ENCODE measurements at regions not wholly inside any gene's neighbourhood (a gene's known extent, or its start where the extent isn't known, plus 50 kb on each side); places are given as distances from the start of the nearest gene placed in this dataset.

- TF ChIP-seq EZH2 (IDR thresholded peaks at IDR 0.05; ENCODE audit: borderline replicate concordance, low read length), result no peak
- TF ChIP-seq, protein P1, sequence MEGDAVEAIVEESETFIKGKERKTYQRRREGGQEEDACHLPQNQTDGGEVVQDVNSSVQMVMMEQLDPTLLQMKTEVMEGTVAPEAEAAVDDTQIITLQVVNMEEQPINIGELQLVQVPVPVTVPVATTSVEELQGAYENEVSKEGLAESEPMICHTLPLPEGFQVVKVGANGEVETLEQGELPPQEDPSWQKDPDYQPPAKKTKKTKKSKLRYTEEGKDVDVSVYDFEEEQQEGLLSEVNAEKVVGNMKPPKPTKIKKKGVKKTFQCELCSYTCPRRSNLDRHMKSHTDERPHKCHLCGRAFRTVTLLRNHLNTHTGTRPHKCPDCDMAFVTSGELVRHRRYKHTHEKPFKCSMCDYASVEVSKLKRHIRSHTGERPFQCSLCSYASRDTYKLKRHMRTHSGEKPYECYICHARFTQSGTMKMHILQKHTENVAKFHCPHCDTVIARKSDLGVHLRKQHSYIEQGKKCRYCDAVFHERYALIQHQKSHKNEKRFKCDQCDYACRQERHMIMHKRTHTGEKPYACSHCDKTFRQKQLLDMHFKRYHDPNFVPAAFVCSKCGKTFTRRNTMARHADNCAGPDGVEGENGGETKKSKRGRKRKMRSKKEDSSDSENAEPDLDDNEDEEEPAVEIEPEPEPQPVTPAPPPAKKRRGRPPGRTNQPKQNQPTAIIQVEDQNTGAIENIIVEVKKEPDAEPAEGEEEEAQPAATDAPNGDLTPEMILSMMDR (IDR thresholded peaks at IDR 0.05; ENCODE audit: low read length), result no peak
- Histone ChIP-seq H3K4me3 (ENCODE audit: low read depth, low read length, poor library complexity, severe bottlenecking) (no peak overlapping the region), H3K9me2 (ENCODE audit: low read depth, low read length) (no peaks in the 10 kb centered on the region), H3K27ac (ENCODE audit: low read depth, low read length, poor library complexity, severe bottlenecking) (no peak overlapping the region), H3K4me1 (ENCODE audit: insufficient read depth, low read length, severe bottlenecking) (no peaks in the 10 kb centered on the region), H3F3A (ENCODE audit: insufficient read depth, low read length) (no peaks in the 10 kb centered on the region), H2AFZ (ENCODE audit: low read length) (no peak overlapping the region), H3K4me2 (ENCODE audit: low read length) (no peak overlapping the region), H3K9ac (ENCODE audit: low read length) (no peak overlapping the region), H3K27me3 (ENCODE audit: insufficient read depth, low read length) (no peaks in the 10 kb centered on the region), H3K36me3 (ENCODE audit: insufficient read depth, low read length) (no peaks in the 10 kb centered on the region), H3K79me2 (ENCODE audit: insufficient read depth, low read length) (no peaks in the 10 kb centered on the region), H4K20me1 (ENCODE audit: insufficient read depth, low read length) (no peaks in the 10 kb centered on the region), H3K9me3 (ENCODE audit: low read length) (no peaks in the 10 kb centered on the region)
Observed at GRCh38 chr14:48842785-48843184, 743.4 kb downstream of the RPS29 start.

- H4K20me1 ChIP-seq (ENCODE audit: insufficient read depth, low read length), result no peaks in the 10 kb centered on the region
Observed at GRCh38 chr14:48826058-48826457, 760.1 kb downstream of the RPS29 start.

GRCh38 chr14:48814562-48814961 is 771.6 kb downstream of the RPS29 start:
- Histone ChIP-seq H3K36me3 (ENCODE audit: insufficient read depth, low read length) (no peaks in the 10 kb centered on the region), H3F3A (ENCODE audit: insufficient read depth, low read length) (no peaks in the 10 kb centered on the region), H2AFZ (ENCODE audit: low read length) (no peak overlapping the region), H3K4me1 (ENCODE audit: insufficient read depth, low read length, severe bottlenecking) (no peaks in the 10 kb centered on the region), H3K27me3 (ENCODE audit: insufficient read depth, low read length) (no peaks in the 10 kb centered on the region), H3K4me3 (ENCODE audit: low read depth, low read length, poor library complexity, severe bottlenecking) (no peak overlapping the region), H3K9me3 (ENCODE audit: low read length) (no peaks in the 10 kb centered on the region), H3K9ac (ENCODE audit: low read length) (no peak overlapping the region), H3K4me2 (ENCODE audit: low read length) (no peak overlapping the region), H3K79me2 (ENCODE audit: insufficient read depth, low read length) (no peaks in the 10 kb centered on the region), H4K20me1 (ENCODE audit: insufficient read depth, low read length) (no peaks in the 10 kb centered on the region), H3K9me2 (ENCODE audit: low read depth, low read length) (no peaks in the 10 kb centered on the region), H3K27ac (ENCODE audit: low read depth, low read length, poor library complexity, severe bottlenecking) (no peak overlapping the region)
- TF ChIP-seq, protein P1 (IDR thresholded peaks at IDR 0.05; ENCODE audit: low read length), result no peak
- no peak for TF ChIP-seq EZH2 (IDR thresholded peaks at IDR 0.05; ENCODE audit: borderline replicate concordance, low read length)

More at GRCh38 chr14:48826058-48826457, 760.1 kb downstream of the RPS29 start:
- no peaks in the 10 kb centered on the region for H3K27me3 ChIP-seq (ENCODE audit: insufficient read depth, low read length)
- H3K4me2 ChIP-seq (ENCODE audit: low read length), result no peak overlapping the region
- H2AFZ ChIP-seq (ENCODE audit: low read length), result no peak overlapping the region
- no peak for TF ChIP-seq EZH2 (IDR thresholded peaks at IDR 0.05; ENCODE audit: borderline replicate concordance, low read length)
- TF ChIP-seq, protein P1 (IDR thresholded peaks at IDR 0.05; ENCODE audit: low read length), result no peak
- no peaks in the 10 kb centered on the region for H3F3A ChIP-seq (ENCODE audit: insufficient read depth, low read length)
- H3K9me2 ChIP-seq (ENCODE audit: low read depth, low read length), result no peaks in the 10 kb centered on the region
- no peak overlapping the region for H3K27ac ChIP-seq (ENCODE audit: low read depth, low read length, poor library complexity, severe bottlenecking)
- H3K4me3 ChIP-seq (ENCODE audit: low read depth, low read length, poor library complexity, severe bottlenecking), result no peak overlapping the region
- H3K4me1 ChIP-seq (ENCODE audit: insufficient read depth, low read length, severe bottlenecking), result no peaks in the 10 kb centered on the region
- H3K9me3 ChIP-seq (ENCODE audit: low read length), result no peaks in the 10 kb centered on the region
- H3K79me2 ChIP-seq (ENCODE audit: insufficient read depth, low read length), result no peaks in the 10 kb centered on the region
- H3K36me3 ChIP-seq (ENCODE audit: insufficient read depth, low read length), result no peaks in the 10 kb centered on the region
- H3K9ac ChIP-seq (ENCODE audit: low read length), result no peak overlapping the region
